Activated T-cell treated with anti-CD3 and anti-CD28 coated beads for 24 hours (primary cell): ENCODE measurements at regions not wholly inside any gene's neighbourhood (a gene's known extent, or its start where the extent isn't known, plus 50 kb on each side); places are given as distances from the start of the nearest gene placed in this dataset.

Source experiments
- DNase-seq: peaks from one replicate; pipeline ENCODE4 v3.0.0-alpha.2; 2020; ENCODE audit warnings: low read depth

- DNase-seq, result no peak
Observed at GRCh38 chr15:67000896-67001295, 64.5 kb upstream of the SMAD3 start.

GRCh38 chr15:67002368-67002767 is 63.0 kb upstream of the SMAD3 start:
- DNase-seq, result no peak

GRCh38 chr15:67003586-67003985 is 61.8 kb upstream of the SMAD3 start:
- no peak for DNase-seq

- DNase-seq, result no peak
Observed at GRCh38 chr15:67004142-67004541, 61.3 kb upstream of the SMAD3 start.

- DNase-seq, result no peak
Observed at GRCh38 chr15:67005294-67005996, 60.0 kb upstream of the SMAD3 start.

GRCh38 chr15:67006083-67007065 is 59.0 kb upstream of the SMAD3 start:
- DNase-seq, result no peak

GRCh38 chr15:67009576-67010569 is 55.5 kb upstream of the SMAD3 start:
- DNase-seq, result no peak

GRCh38 chr15:67010898-67011616 is 54.3 kb upstream of the SMAD3 start:
- no peak for DNase-seq

- no peak for DNase-seq
Observed at GRCh38 chr15:67011617-67012005, 53.8 kb upstream of the SMAD3 start.

- no peak for DNase-seq
Observed at GRCh38 chr15:67013696-67014095, 51.7 kb upstream of the SMAD3 start.
